GM12878 (cell line): ENCODE measurements at regions not wholly inside any gene's neighbourhood (a gene's known extent, or its start where the extent isn't known, plus 50 kb on each side); places are given as distances from the start of the nearest gene placed in this dataset.

ENCODE experiments used
- ATAC-seq: fragments of 200-7000 bp; cut with Tn5 transposase; 3 replicates; pipeline ENCODE4 v1.9.1; 2020; ENCODE audit warnings: mild to moderate bottlenecking, moderate library complexity
- BruUV-seq: library from RNA; stranded (reverse); fragments of 400-500 nt; replicated peaks from 2 replicates; lab custom pipeline; 2021; lab: Mats Ljungman, UMichigan
- CTCF ChIA-PET: fragments of 300-600 bp; sonication (Branson Sonifier 250); formaldehyde crosslinking; extraction: SDS; loops from one replicate; lab custom pipeline; 2021; ENCODE audit warnings: inconsistent platforms; lab: Yijun Ruan, JAX
- POLR2A ChIA-PET: fragments of 350-600 bp; formaldehyde crosslinking; extraction: SDS; loops from one replicate; lab custom pipeline; 2021; ENCODE audit warnings: inconsistent platforms; lab: Charles Lee
- RAD21 ChIA-PET: fragments of 300-600 bp; sonication (Branson Sonifier 250); formaldehyde crosslinking; loops from one replicate; lab custom pipeline; 2023; ENCODE audit warnings: antibody characterized with exemption; ENCODE audit not compliant: unreplicated experiment; lab: Charles Lee
- SMC1A ChIA-PET: fragments of 300-600 bp; sonication (Branson Sonifier 250); formaldehyde crosslinking; loops from one replicate; lab custom pipeline; 2023; ENCODE audit not compliant: unreplicated experiment, uncharacterized antibody; lab: Charles Lee
- DNase-seq: peaks from one replicate; pipeline ENCODE4 v3.0.0-alpha.2; 2011; ENCODE audit warnings: low read depth, low spot score
- FAIRE-seq: peaks from 3 replicates; lab custom pipeline; 2011; peaks lifted over from hg19 to GRCh38; lab: Jason Lieb, UNC
- H2AFZ ChIP-seq: 2 replicates; pipeline ENCODE4 v1.6.0; 2011; ENCODE audit warnings: low read depth, low read length, control low read depth; ENCODE audit not compliant: control insufficient read depth
- H3K27ac ChIP-seq: 2 replicates; pipeline ENCODE4 v1.5.1; 2011; ENCODE audit warnings: control low read depth; ENCODE audit not compliant: control insufficient read depth, insufficient read depth
- H3K27me3 ChIP-seq, 2 experiments: replicated peaks in 1 of 2; 2 replicates each; pipeline versions ENCODE4 v1.6.0 to v1.6.1; 2011; ENCODE audit warnings: low read length in 1 of 2; ENCODE audit not compliant: control insufficient read depth in 2 of 2, insufficient read depth in 2 of 2
- H3K36me3 ChIP-seq, 2 experiments: 2 replicates each; pipeline ENCODE4 v1.5.1; 2011; ENCODE audit warnings: low read length in 1 of 2; ENCODE audit not compliant: control insufficient read depth in 2 of 2, insufficient read depth in 2 of 2
- H3K4me1 ChIP-seq: 2 replicates; pipeline ENCODE4 v1.6.1; 2011; ENCODE audit warnings: mild to moderate bottlenecking, low read length, moderate library complexity, mixed read lengths; ENCODE audit not compliant: control insufficient read depth, insufficient read depth
- H3K4me2 ChIP-seq: 2 replicates; pipeline ENCODE4 v1.6.0; 2011; ENCODE audit warnings: control low read depth; ENCODE audit not compliant: control insufficient read depth, insufficient read depth
- H3K4me3 ChIP-seq: fragments of 200-600 bp; sonication (generic); 2 replicates; pipeline ENCODE4 v1.5.1; 2016
- H3K79me2 ChIP-seq: 2 replicates; pipeline ENCODE4 v1.6.0; 2011; ENCODE audit warnings: low read length; ENCODE audit not compliant: control insufficient read depth, insufficient read depth
- H3K9ac ChIP-seq: 2 replicates; pipeline ENCODE4 v1.8.0; 2011; ENCODE audit warnings: low read length, control low read depth, mixed read lengths; ENCODE audit not compliant: control insufficient read depth, insufficient read depth
- H3K9me3 ChIP-seq: replicated peaks from 3 replicates; pipeline ENCODE4 v1.5.1; 2011; ENCODE audit warnings: mild to moderate bottlenecking, low read length; ENCODE audit not compliant: control insufficient read depth, insufficient read depth
- H4K20me1 ChIP-seq: 2 replicates; pipeline ENCODE4 v1.6.0; 2011; ENCODE audit not compliant: control insufficient read depth, insufficient read depth
- BHLHE40 ChIP-seq, 2 experiments: fragments of 450-650 bp in 1 of 2; IDR thresholded peaks; 2 replicates each; pipeline ENCODE4 v1.6.1; 2011 to 2017; ENCODE audit warnings: low read depth in 2 of 2, borderline replicate concordance in 1 of 2, improper control_type of control experiment in 1 of 2, low read length in 1 of 2, mild to moderate bottlenecking in 1 of 2
- CHD4 ChIP-seq: fragments of 200-600 bp; sonication (generic); IDR thresholded peaks from 2 replicates; pipeline ENCODE4 v1.6.1; 2016; ENCODE audit warnings: mild to moderate bottlenecking
- EED ChIP-seq: sonication (generic); IDR thresholded peaks from 2 replicates; pipeline ENCODE4 v1.6.1; 2016; ENCODE audit warnings: antibody characterized with exemption, low read depth
- EP300 ChIP-seq, 2 experiments: fragments of 150-350 bp in 1 of 2; IDR thresholded peaks; 2 replicates each; pipeline ENCODE4 v1.6.1; 2011 to 2012; ENCODE audit warnings: low read depth in 2 of 2, low read length in 2 of 2, borderline replicate concordance in 1 of 2, improper control_type of control experiment in 1 of 2, inconsistent platforms in 1 of 2; ENCODE audit not compliant: control insufficient read depth in 1 of 2
- FOS ChIP-seq: IDR thresholded peaks from 3 replicates; pipeline ENCODE4 v1.6.1; 2011; ENCODE audit warnings: borderline replicate concordance; ENCODE audit not compliant: insufficient read length; ENCODE audit errors: extremely low read depth
- NRF1 ChIP-seq: conservative IDR thresholded peaks from 2 replicates; pipeline ENCODE4 v1.6.1; 2011; ENCODE audit warnings: mild to moderate bottlenecking, low read depth, low read length, improper control_type of control experiment
- PAX8 ChIP-seq: fragments of 450-650 bp; IDR thresholded peaks from 2 replicates; pipeline ENCODE4 v1.6.1; 2017; ENCODE audit warnings: mild to moderate bottlenecking, moderate library complexity
- RELB ChIP-seq: fragments of 450-650 bp; IDR thresholded peaks from 2 replicates; pipeline ENCODE4 v1.6.1; 2017; ENCODE audit warnings: low read depth, mild to moderate bottlenecking, moderate library complexity
- TCF7 ChIP-seq: IDR thresholded peaks from 2 replicates; pipeline ENCODE4 v1.6.1; 2014; ENCODE audit warnings: antibody characterized with exemption, borderline replicate concordance
- USF2 ChIP-seq: IDR thresholded peaks from 2 replicates; pipeline ENCODE4 v1.6.1; 2011; ENCODE audit warnings: low read depth, low read length, improper control_type of control experiment, borderline replicate concordance
- WRNIP1 ChIP-seq: IDR thresholded peaks from 2 replicates; pipeline ENCODE4 v1.6.1; 2011; ENCODE audit warnings: low read depth, low read length, improper control_type of control experiment, borderline replicate concordance
- ZNF274 ChIP-seq: IDR thresholded peaks from one replicate; pipeline ENCODE4 v1.8.0; 2011; ENCODE audit not compliant: insufficient read length, insufficient read depth
- ZNF592 ChIP-seq: fragments of 450-650 bp; IDR thresholded peaks from 2 replicates; pipeline ENCODE4 v1.6.1; 2017; ENCODE audit warnings: mild to moderate bottlenecking, moderate library complexity
- ZZZ3 ChIP-seq: IDR thresholded peaks from 2 replicates; pipeline ENCODE4 v1.6.1; 2011; ENCODE audit warnings: low read depth; ENCODE audit not compliant: control insufficient read depth, insufficient read length
- WGBS: methylation state at CpG from one replicate; pipeline ENCODE4 v1.1.6; 2016; ENCODE audit warnings: low lambda C conversion rate; ENCODE audit not compliant: insufficient replicate concordance, insufficient coverage; ENCODE audit errors: missing lambda C conversion rate; 5-methylcytosine and 5-hydroxymethylcytosine counted together
- in situ Hi-C: fragments of 300-500 bp; cut with MboI; formaldehyde crosslinking; loops from 9 replicates; pipeline ENCODE4 v1.14.3; 2018; ENCODE audit warnings: mixed read lengths
- intact Hi-C: fragments of 100-400 bp; cut with micrococcal nuclease; formaldehyde crosslinking; loops from one replicate; pipeline ENCODE4 v1.14.2; 2022; ENCODE audit not compliant: unreplicated experiment
- TF ChIP-seq, protein P1 (sequence below): fragments of 450-650 bp; IDR thresholded peaks from 2 replicates; pipeline ENCODE4 v1.6.1; 2017; ENCODE audit warnings: mild to moderate bottlenecking, low read depth, inconsistent platforms; ENCODE audit not compliant: poor library complexity, severe bottlenecking

DNA sequence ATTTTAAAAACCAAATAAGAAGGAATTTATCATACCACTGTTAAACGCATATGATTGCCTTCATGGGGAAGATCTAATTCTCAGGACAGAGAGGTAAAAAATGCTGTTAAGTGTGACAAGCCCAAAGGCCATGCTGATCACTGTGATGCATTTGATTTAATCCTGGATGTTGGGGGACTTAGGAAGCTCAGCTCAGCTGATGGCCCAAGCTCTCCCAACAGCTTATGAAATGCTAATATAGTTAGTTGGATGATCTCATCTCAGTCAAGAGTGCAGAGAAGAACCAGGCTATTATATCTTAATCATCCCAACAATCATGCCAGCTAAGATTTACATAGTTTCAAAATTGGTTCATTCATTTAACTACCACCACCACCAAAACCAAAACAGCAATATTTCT lies 340.0 kb downstream of the IL20RB start:
- in situ Hi-C loops (no loop called here), intact Hi-C loops (no loop called here)
- Histone ChIP-seq H2AFZ (no peak overlapping the region), H4K20me1 (no peaks in the 10 kb centered on the region), H3K79me2 (no peaks in the 10 kb centered on the region), H3K9ac (no peak overlapping the region), H3K4me1 (no peaks in the 10 kb centered on the region), H3K27me3 (no peaks in the 10 kb centered on the region), H3K4me2 (no peak overlapping the region), H3K9me3 (no peaks in the 10 kb centered on the region), H3K27ac (no peak overlapping the region), H3K36me3 (no peaks in the 10 kb centered on the region), H3K4me3 (no peak overlapping the region)
- FAIRE-seq (no peak), DNase-seq (no peak), ATAC-seq (no peak)
- SMC1A ChIA-PET: interaction anchor here (1.6 kb wide), 1 partner anchor 647 kb away, joined by 3 read pairs; no protein-coding TSS in a partner anchor
- RAD21 ChIA-PET: no interaction called here
- no TSS peak for BruUV-seq
- 77% methylated on average over 1 of the region's 1 CpG for WGBS
- POLR2A ChIA-PET: no interaction called here
- CTCF ChIA-PET: interaction anchor here (0.6 to 0.9 kb wide), 2 partner anchors 394 to 622 kb away, joined by 3 to 4 read pairs; no protein-coding TSS in a partner anchor
- TF ChIP-seq EED (no peak), RELB (no peak), BHLHE40 (IDR thresholded peaks at IDR 0.05; ENCODE audit: borderline replicate concordance in 1 of 2, low read depth in 2 of 2, low read length in 1 of 2) (no peak), CHD4 (no peak), WRNIP1 (no peak), PAX8 (no peak), USF2 (no peak), ZNF592 (no peak), EP300 (IDR thresholded peaks at IDR 0.05; ENCODE audit: borderline replicate concordance in 1 of 2, control insufficient read depth in 1 of 2, low read depth in 2 of 2, low read length in 2 of 2) (no peak), ZNF274 (no peak), TCF7 (no peak), NRF1 (no peak), FOS (no peak), ZZZ3 (no peak)
- TF ChIP-seq, protein P1, sequence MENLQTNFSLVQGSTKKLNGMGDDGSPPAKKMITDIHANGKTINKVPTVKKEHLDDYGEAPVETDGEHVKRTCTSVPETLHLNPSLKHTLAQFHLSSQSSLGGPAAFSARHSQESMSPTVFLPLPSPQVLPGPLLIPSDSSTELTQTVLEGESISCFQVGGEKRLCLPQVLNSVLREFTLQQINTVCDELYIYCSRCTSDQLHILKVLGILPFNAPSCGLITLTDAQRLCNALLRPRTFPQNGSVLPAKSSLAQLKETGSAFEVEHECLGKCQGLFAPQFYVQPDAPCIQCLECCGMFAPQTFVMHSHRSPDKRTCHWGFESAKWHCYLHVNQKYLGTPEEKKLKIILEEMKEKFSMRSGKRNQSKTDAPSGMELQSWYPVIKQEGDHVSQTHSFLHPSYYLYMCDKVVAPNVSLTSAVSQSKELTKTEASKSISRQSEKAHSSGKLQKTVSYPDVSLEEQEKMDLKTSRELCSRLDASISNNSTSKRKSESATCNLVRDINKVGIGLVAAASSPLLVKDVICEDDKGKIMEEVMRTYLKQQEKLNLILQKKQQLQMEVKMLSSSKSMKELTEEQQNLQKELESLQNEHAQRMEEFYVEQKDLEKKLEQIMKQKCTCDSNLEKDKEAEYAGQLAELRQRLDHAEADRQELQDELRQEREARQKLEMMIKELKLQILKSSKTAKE: no peak
